ENCODE measurements at regions not wholly inside any gene's neighbourhood (a gene's known extent, or its start where the extent isn't known, plus 50 kb on each side); places are given as distances from the start of the nearest gene placed in this dataset.

- no peaks in the 10 kb centered on the region for H3K9me3 ChIP-seq (ENCODE audit: low read length)
- no peaks in the 10 kb centered on the region for H4K20me1 ChIP-seq (ENCODE audit: low read length)
- H3K27ac ChIP-seq (ENCODE audit: low read length) = no peak overlapping the region
- no peaks in the 10 kb centered on the region for H3F3A ChIP-seq (ENCODE audit: low read length, unreplicated experiment)
- peaks cover 51% of the 10 kb centered on the region for H3K27me3 ChIP-seq (ENCODE audit: low read length)
- H3K79me2 ChIP-seq (ENCODE audit: low read length) = no peaks in the 10 kb centered on the region
- H3K9me2 ChIP-seq (replicated peaks; ENCODE audit: low read length) = no peaks in the 10 kb centered on the region
- H3K36me3 ChIP-seq (ENCODE audit: low read depth, low read length) = no peaks in the 10 kb centered on the region
- CTCF ChIA-PET = no interaction called here
- ATAC-seq (no peak), DNase-seq (no peak)
- no TSS peak for BruUV-seq (replicated peaks)
- H3K9ac ChIP-seq (ENCODE audit: low read length) = no peak overlapping the region
- no peak for TF ChIP-seq EZH2 (IDR thresholded peaks at IDR 0.05; ENCODE audit: low read length, unreplicated experiment)
- TF ChIP-seq CTCF (conservative IDR thresholded peaks at IDR 0.05; ENCODE audit: low read depth, low read length) = no peak
- no peak for TF ChIP-seq EZH2phosphoT487 (IDR thresholded peaks at IDR 0.05; ENCODE audit: borderline replicate concordance, low read length)
- no peak overlapping the region for H2AFZ ChIP-seq (ENCODE audit: low read length)
- intact Hi-C loops (cut with micrococcal nuclease) = no loop called here
- no peak overlapping the region for H3K4me2 ChIP-seq (ENCODE audit: low read length)
- POLR2A ChIA-PET (ENCODE audit: unreplicated experiment) = no interaction called here
- no peak overlapping the region for H3K4me3 ChIP-seq (ENCODE audit: low read length)
- no peaks in the 10 kb centered on the region for H3K4me1 ChIP-seq (ENCODE audit: insufficient read depth, low read length)
Observed at GRCh38 chr11:95647871-95648270, 141.7 kb downstream of the FAM76B start.

- no TSS peak for BruUV-seq (replicated peaks)
- Histone ChIP-seq H3K4me2 (ENCODE audit: low read length) (no peak overlapping the region), H3K9ac (ENCODE audit: low read length) (no peak overlapping the region), H3F3A (ENCODE audit: low read length, unreplicated experiment) (no peaks in the 10 kb centered on the region), H3K9me3 (ENCODE audit: low read length) (no peaks in the 10 kb centered on the region), H3K4me1 (ENCODE audit: insufficient read depth, low read length) (no peaks in the 10 kb centered on the region), H3K27me3 (ENCODE audit: low read length) (peaks cover 51% of the 10 kb centered on the region), H3K27ac (ENCODE audit: low read length) (no peak overlapping the region), H4K20me1 (ENCODE audit: low read length) (no peaks in the 10 kb centered on the region), H3K4me3 (ENCODE audit: low read length) (no peak overlapping the region), H2AFZ (ENCODE audit: low read length) (no peak overlapping the region), H3K36me3 (ENCODE audit: low read depth, low read length) (no peaks in the 10 kb centered on the region), H3K79me2 (ENCODE audit: low read length) (no peaks in the 10 kb centered on the region), H3K9me2 (replicated peaks; ENCODE audit: low read length) (no peaks in the 10 kb centered on the region)
- intact Hi-C loops (cut with micrococcal nuclease) = no loop called here
- DNase-seq = no peak
- CTCF ChIA-PET = no interaction called here
- no peak for ATAC-seq
- POLR2A ChIA-PET (ENCODE audit: unreplicated experiment) = no interaction called here
- TF ChIP-seq EZH2 (IDR thresholded peaks at IDR 0.05; ENCODE audit: low read length, unreplicated experiment) = no peak
- no peak for TF ChIP-seq CTCF (conservative IDR thresholded peaks at IDR 0.05; ENCODE audit: low read depth, low read length)
- TF ChIP-seq EZH2phosphoT487 (IDR thresholded peaks at IDR 0.05; ENCODE audit: borderline replicate concordance, low read length) = no peak
Observed at GRCh38 chr11:95647355-95647754, 142.2 kb downstream of the FAM76B start.

- intact Hi-C loops (cut with micrococcal nuclease) = no loop called here
- ChIA-PET POLR2A (ENCODE audit: unreplicated experiment) (no interaction called here), CTCF (no interaction called here)
- Histone ChIP-seq H3K27ac (ENCODE audit: low read length) (no peak overlapping the region), H3F3A (ENCODE audit: low read length, unreplicated experiment) (no peaks in the 10 kb centered on the region), H3K36me3 (ENCODE audit: low read depth, low read length) (no peaks in the 10 kb centered on the region), H3K4me2 (ENCODE audit: low read length) (no peak overlapping the region), H3K79me2 (ENCODE audit: low read length) (no peaks in the 10 kb centered on the region), H3K27me3 (ENCODE audit: low read length) (peaks cover 23% of the 10 kb centered on the region), H2AFZ (ENCODE audit: low read length) (no peak overlapping the region), H4K20me1 (ENCODE audit: low read length) (no peaks in the 10 kb centered on the region), H3K9ac (ENCODE audit: low read length) (no peak overlapping the region), H3K9me2 (replicated peaks; ENCODE audit: low read length) (no peaks in the 10 kb centered on the region), H3K4me1 (ENCODE audit: insufficient read depth, low read length) (no peaks in the 10 kb centered on the region), H3K9me3 (ENCODE audit: low read length) (no peaks in the 10 kb centered on the region), H3K4me3 (ENCODE audit: low read length) (no peak overlapping the region)
- DNase-seq = no peak
- ATAC-seq = no peak
- no TSS peak for BruUV-seq (replicated peaks)
- TF ChIP-seq EZH2 (IDR thresholded peaks at IDR 0.05; ENCODE audit: low read length, unreplicated experiment) = no peak
- no peak for TF ChIP-seq EZH2phosphoT487 (IDR thresholded peaks at IDR 0.05; ENCODE audit: borderline replicate concordance, low read length)
Observed at GRCh38 chr11:95641495-95641894, 148.1 kb downstream of the FAM76B start.
